GM04503 (cell line): ENCODE measurements at regions not wholly inside any gene's neighbourhood (a gene's known extent, or its start where the extent isn't known, plus 50 kb on each side); places are given as distances from the start of the nearest gene placed in this dataset.
"Not testable (repeated sequence)": the region's sequence is repeated elsewhere in the genome, so short reads cannot be mapped to it uniquely, and the experiment has no call there.

ENCODE experiments used
- DNase-seq: peaks from one replicate; pipeline ENCODE4 v3.0.0-alpha.2; 2012; ENCODE audit warnings: low read depth

GRCh38 chr13:87094646-87095045 is 576.5 kb upstream of the SLITRK5 start:
- no peak for DNase-seq

- no peak for DNase-seq
Observed at GRCh38 chr13:87100431-87100830, 570.7 kb upstream of the SLITRK5 start.

- DNase-seq, result no peak
Observed at GRCh38 chr13:87107651-87108050, 563.5 kb upstream of the SLITRK5 start.

GRCh38 chr13:87120476-87120875 is 550.7 kb upstream of the SLITRK5 start:
- no peak for DNase-seq

GRCh38 chr13:87122551-87122950 is 548.6 kb upstream of the SLITRK5 start:
- DNase-seq, result no peak

- DNase-seq, result peak; percentile 89
Observed at GRCh38 chr13:87123987-87124784, 547.0 kb upstream of the SLITRK5 start.

- no peak for DNase-seq
Observed at GRCh38 chr13:87124785-87125074, 546.4 kb upstream of the SLITRK5 start.

GRCh38 chr13:87128036-87128435 is 543.1 kb upstream of the SLITRK5 start:
- DNase-seq, result peak; percentile 21

GRCh38 chr13:87128491-87128890 is 542.7 kb upstream of the SLITRK5 start:
- no peak for DNase-seq

- no peak for DNase-seq
Observed at GRCh38 chr13:87129602-87130300, 541.4 kb upstream of the SLITRK5 start.

GRCh38 chr13:87130423-87130822 is 540.7 kb upstream of the SLITRK5 start:
- DNase-seq, result no peak

GRCh38 chr13:87131611-87132010 is 539.6 kb upstream of the SLITRK5 start:
- DNase-seq, result no peak

GRCh38 chr13:87138866-87139265 is 532.3 kb upstream of the SLITRK5 start:
- DNase-seq, result no peak

GRCh38 chr13:87147076-87147475 is 524.1 kb upstream of the SLITRK5 start:
- no peak for DNase-seq

- DNase-seq, result no peak
Observed at GRCh38 chr13:87153371-87153770, 517.8 kb upstream of the SLITRK5 start.

- no peak for DNase-seq
Observed at GRCh38 chr13:87166348-87166747, 504.8 kb upstream of the SLITRK5 start.

- DNase-seq, result no peak
Observed at GRCh38 chr13:87168390-87168789, 502.8 kb upstream of the SLITRK5 start.

GRCh38 chr13:87169337-87169736 is 501.8 kb upstream of the SLITRK5 start:
- no peak for DNase-seq

- no peak for DNase-seq
Observed at GRCh38 chr13:87172166-87172835, 498.9 kb upstream of the SLITRK5 start.

- not testable (repeated sequence) for DNase-seq
Observed at GRCh38 chr13:87185138-87185537, 486.0 kb upstream of the SLITRK5 start.

- not testable (repeated sequence) for DNase-seq
Observed at GRCh38 chr13:87186647-87187046, 484.5 kb upstream of the SLITRK5 start.

- DNase-seq, result not testable (repeated sequence)
Observed at GRCh38 chr13:87191485-87191884, 479.7 kb upstream of the SLITRK5 start.

- DNase-seq, result no peak
Observed at GRCh38 chr13:87198371-87198770, 472.8 kb upstream of the SLITRK5 start.
